B cell (primary cell): ENCODE measurements at regions not wholly inside any gene's neighbourhood (a gene's known extent, or its start where the extent isn't known, plus 50 kb on each side); places are given as distances from the start of the nearest gene placed in this dataset.

ENCODE experiments used
- ATAC-seq: fragments of 200-7000 bp; cut with Tn5 transposase; one replicate; pipeline ENCODE4 v1.10.0; 2021; ENCODE audit warnings: low read depth, mild to moderate bottlenecking, moderate number of reproducible peaks, moderate library complexity
- CTCF ChIA-PET: fragments of 350-600 bp; sonication (Branson Sonifier 250); formaldehyde crosslinking; loops from one replicate; lab custom pipeline; 2021; ENCODE audit warnings: antibody characterized with exemption, inconsistent platforms; lab: Charles Lee
- POLR2A ChIA-PET: fragments of 350-600 bp; sonication (Branson Sonifier 250); formaldehyde crosslinking; loops from one replicate; lab custom pipeline; 2021; ENCODE audit warnings: antibody characterized with exemption; lab: Charles Lee
- DNase-seq: peaks from one replicate; pipeline ENCODE4 v3.0.0; 2013
- H2AFZ ChIP-seq: 2 replicates; pipeline ENCODE4 v1.6.1; 2012; ENCODE audit warnings: mild to moderate bottlenecking, low read depth, low read length; ENCODE audit not compliant: insufficient read depth, poor library complexity, severe bottlenecking
- H3K27ac ChIP-seq, 2 donors: 1 replicate in 1 of 2; 2 replicates in 1 of 2; pipeline ENCODE4 v1.5.1; 2012 to 2013; ENCODE audit warnings: low read length in 2 of 2, mild to moderate bottlenecking in 2 of 2, moderate library complexity in 1 of 2
- H3K27me3 ChIP-seq, 4 experiments: fragments of 200-600 bp in 1 of 4; sonication (generic) in 1 of 4; replicated peaks in 1 of 4; 1 replicate in 2 of 4; 2 replicates in 2 of 4; pipeline versions ENCODE4 v1.6.1 to v1.7.0; 2013 to 2016; ENCODE audit warnings: low read length in 3 of 4, mild to moderate bottlenecking in 2 of 4, mixed read lengths in 1 of 4, moderate library complexity in 1 of 4; ENCODE audit not compliant: insufficient read depth in 4 of 4, control insufficient read depth in 3 of 4; ENCODE audit errors: control extremely low read depth in 1 of 4
- H3K36me3 ChIP-seq, 2 experiments: replicated peaks in 1 of 2; 1 replicate in 1 of 2; 2 replicates in 1 of 2; pipeline versions ENCODE4 v1.6.1 to v1.7.1; 2013; ENCODE audit warnings: low read length in 1 of 2; ENCODE audit not compliant: insufficient read depth in 2 of 2, control insufficient read depth in 1 of 2; ENCODE audit errors: control extremely low read depth in 1 of 2, extremely low read depth in 1 of 2
- H3K4me1 ChIP-seq, 2 donors: fragments of 200-600 bp in 1 of 2; sonication (generic) in 1 of 2; 1 replicate in 1 of 2; 2 replicates in 1 of 2; pipeline versions ENCODE4 v1.5.1 to v1.6.1; 2013 to 2017; ENCODE audit warnings: low read length in 2 of 2; ENCODE audit not compliant: control insufficient read depth in 2 of 2, insufficient read depth in 2 of 2
- H3K4me2 ChIP-seq: replicated peaks from 2 replicates; pipeline ENCODE3; 2012; ENCODE audit warnings: mild to moderate bottlenecking, low read depth, low read length; ENCODE audit not compliant: poor library complexity, severe bottlenecking
- H3K4me3 ChIP-seq, 5 experiments: fragments of 200-600 bp in 1 of 5; sonication (generic) in 1 of 5; 1 replicate in 3 of 5; 2 replicates in 2 of 5; pipeline versions ENCODE4 v1.5.1 to v1.7.0; 2011 to 2016; ENCODE audit warnings: low read length in 4 of 5, mild to moderate bottlenecking in 4 of 5, low read depth in 2 of 5, control low read depth in 1 of 5, moderate library complexity in 1 of 5; ENCODE audit not compliant: insufficient read depth in 1 of 5; ENCODE audit errors: control extremely low read depth in 1 of 5, extremely low read depth in 1 of 5
- H3K79me2 ChIP-seq: fragments of 200-600 bp; sonication (generic); one replicate; pipeline ENCODE4 v1.6.0; 2016; ENCODE audit warnings: low read length; ENCODE audit not compliant: control insufficient read depth, insufficient read depth
- H3K9ac ChIP-seq: fragments of 200-600 bp; sonication (generic); 2 replicates; pipeline ENCODE4 v1.6.1; 2017; ENCODE audit warnings: mild to moderate bottlenecking, low read length, moderate library complexity
- H3K9me3 ChIP-seq, 3 donors: one replicate each; pipeline versions ENCODE4 v1.6.1 to v1.7.1; 2013; ENCODE audit warnings: low read length in 2 of 3; ENCODE audit not compliant: control insufficient read depth in 2 of 3, insufficient read depth in 1 of 3; ENCODE audit errors: control extremely low read depth in 1 of 3
- H4K20me1 ChIP-seq: 2 replicates; pipeline ENCODE4 v1.6.0; 2012; ENCODE audit warnings: mild to moderate bottlenecking, low read length; ENCODE audit not compliant: insufficient read depth, control insufficient read depth, poor library complexity, severe bottlenecking
- H3K27ac Mint-ChIP-seq: one replicate; pipeline ENCODE4 v1.8.0; 2021; ENCODE audit warnings: mixed read lengths
- H3K27me3 Mint-ChIP-seq: one replicate; pipeline ENCODE4 v1.8.0; 2021; ENCODE audit warnings: mixed read lengths
- H3K4me1 Mint-ChIP-seq: one replicate; pipeline ENCODE4 v1.8.0; 2021; ENCODE audit warnings: mixed read lengths
- H3K4me3 Mint-ChIP-seq: one replicate; pipeline ENCODE4 v1.8.0; 2021; ENCODE audit warnings: mixed read lengths
- H3K9me3 Mint-ChIP-seq: one replicate; pipeline ENCODE4 v1.8.0; 2022; ENCODE audit warnings: mixed read lengths; ENCODE audit not compliant: insufficient read depth
- CTCF ChIP-seq: fragments of 200-600 bp; IDR thresholded peaks from one replicate; pipeline ENCODE4 v1.8.0; 2022; ENCODE audit warnings: antibody characterized with exemption, mild to moderate bottlenecking
- EZH2 ChIP-seq: IDR thresholded peaks from 2 replicates; pipeline ENCODE4 v1.6.1; 2012; ENCODE audit warnings: borderline replicate concordance, low read depth, mild to moderate bottlenecking, moderate library complexity, low read length; ENCODE audit not compliant: insufficient read depth, poor library complexity, severe bottlenecking
- WGBS: methylation state at CpG from one replicate; pipeline ENCODE4 v1.1.5; 2013; ENCODE audit warnings: missing lambda C conversion rate; ENCODE audit not compliant: insufficient coverage; 5-methylcytosine and 5-hydroxymethylcytosine counted together
- intact Hi-C: fragments of 100-400 bp; cut with micrococcal nuclease; formaldehyde crosslinking; loops from one replicate; pipeline ENCODE4 v1.10.0; 2022

DNA sequence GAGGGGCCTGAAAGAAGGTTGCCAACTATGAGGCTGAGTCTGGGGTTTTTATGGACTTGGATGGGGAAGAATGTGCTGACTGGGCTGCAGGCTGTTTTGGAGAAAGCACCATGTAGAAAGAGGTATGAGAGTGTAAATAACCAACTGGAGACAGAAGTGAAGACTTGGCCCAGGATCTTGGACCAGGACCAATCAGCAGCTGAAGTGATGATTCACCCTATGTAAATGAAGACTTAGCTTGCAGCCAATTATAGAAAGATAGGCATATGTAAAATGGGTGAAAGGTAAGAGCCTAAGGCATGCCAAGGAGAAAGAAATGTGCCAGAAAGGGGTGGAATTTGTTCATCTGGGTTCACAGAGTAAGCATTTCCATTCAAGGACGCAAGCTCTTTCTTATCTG lies 856.7 kb upstream of the PRKX start:
- no peaks in the 10 kb centered on the region for H3K27me3 ChIP-seq
- H2AFZ ChIP-seq, result no peak overlapping the region
- H3K4me3 ChIP-seq, result no peak overlapping the region
- Mint-ChIP-seq H3K27me3 (no peaks in the 10 kb centered on the region), H3K27ac (no peak overlapping the region), H3K9me3 (no peaks in the 10 kb centered on the region), H3K4me3 (no peak overlapping the region), H3K4me1 (no peaks in the 10 kb centered on the region)
- intact Hi-C loops, result no loop called here
- H4K20me1 ChIP-seq, result no peaks in the 10 kb centered on the region
- WGBS, result no CpG with 5 or more reads among the region's 1 CpG
- no peak for ATAC-seq
- CTCF ChIA-PET, result no interaction called here
- H3K79me2 ChIP-seq, result no peaks in the 10 kb centered on the region
- no peak for DNase-seq
- no peak overlapping the region for H3K9ac ChIP-seq
- H3K36me3 ChIP-seq, result no peaks in the 10 kb centered on the region
- H3K4me1 ChIP-seq, result no peaks in the 10 kb centered on the region
- POLR2A ChIA-PET, result no interaction called here
- no peak overlapping the region for H3K4me2 ChIP-seq
- H3K27ac ChIP-seq, result no peak overlapping the region
- no peaks in the 10 kb centered on the region for H3K9me3 ChIP-seq
- TF ChIP-seq EZH2 (no peak), CTCF (no peak)

DNA sequence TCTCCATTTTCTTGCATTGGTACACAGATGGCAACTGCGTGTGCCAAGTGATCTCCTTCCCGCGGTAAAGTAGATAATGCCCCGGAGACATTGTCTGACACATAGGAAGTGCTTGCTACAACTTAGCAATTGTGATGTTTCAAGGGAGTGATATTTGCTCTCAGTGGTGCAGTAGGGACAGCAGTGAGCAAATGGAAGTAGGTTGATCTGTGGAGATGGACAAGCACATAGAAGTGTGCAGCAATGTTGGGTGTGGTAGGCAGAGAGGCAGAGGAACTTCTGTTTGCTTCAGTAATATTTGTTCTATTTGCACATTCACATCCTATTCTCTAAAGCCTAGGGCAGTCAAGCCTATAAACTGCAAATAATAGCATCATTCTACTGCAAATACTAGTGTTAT lies 846.7 kb upstream of the PRKX start:
- H3K4me3 ChIP-seq, result no peak overlapping the region
- no peaks in the 10 kb centered on the region for H3K4me1 ChIP-seq
- no peak overlapping the region for H3K4me2 ChIP-seq
- no peak overlapping the region for H3K27ac ChIP-seq
- no peaks in the 10 kb centered on the region for H3K27me3 ChIP-seq
- Mint-ChIP-seq H3K27me3 (no peaks in the 10 kb centered on the region), H3K9me3 (no peaks in the 10 kb centered on the region), H3K4me1 (no peaks in the 10 kb centered on the region), H3K27ac (no peak overlapping the region), H3K4me3 (no peak overlapping the region)
- ChIA-PET CTCF (no interaction called here), POLR2A (no interaction called here)
- intact Hi-C loops, result no loop called here
- no peaks in the 10 kb centered on the region for H3K9me3 ChIP-seq
- 100% methylated on average over 4 of the region's 4 CpGs for WGBS
- H3K9ac ChIP-seq, result no peak overlapping the region
- DNase-seq (no peak), ATAC-seq (no peak)
- no peaks in the 10 kb centered on the region for H4K20me1 ChIP-seq
- H3K36me3 ChIP-seq, result no peaks in the 10 kb centered on the region
- TF ChIP-seq EZH2 (no peak), CTCF (no peak)
- no peaks in the 10 kb centered on the region for H3K79me2 ChIP-seq
- H2AFZ ChIP-seq, result no peak overlapping the region
